WTC11 (cell line): ENCODE measurements at regions not wholly inside any gene's neighbourhood (a gene's known extent, or its start where the extent isn't known, plus 50 kb on each side); places are given as distances from the start of the nearest gene placed in this dataset.

Source experiments
- ATAC-seq: fragments of 200-7000 bp; cut with Tn5 transposase; 2 replicates; pipeline ENCODE4 v1.10.0; 2021; ENCODE audit warnings: mild to moderate bottlenecking, moderate library complexity
- CTCF ChIA-PET: fragments of 300-600 bp; sonication (Branson Sonifier 250); formaldehyde crosslinking; loops from one replicate; lab custom pipeline; 2021; ENCODE audit warnings: antibody characterized with exemption; lab: Charles Lee
- POLR2A ChIA-PET: fragments of 350-600 bp; sonication (Branson Sonifier 250); formaldehyde crosslinking; loops from one replicate; lab custom pipeline; 2021; ENCODE audit warnings: antibody characterized with exemption; lab: Charles Lee
- DNase-seq: peaks from one replicate; pipeline ENCODE4 v3.0.0; 2021; ENCODE audit warnings: low spot score
- H3K27ac Mint-ChIP-seq: 2 replicates; pipeline ENCODE4 v1.8.0; 2021; ENCODE audit warnings: mixed read lengths
- H3K27me3 Mint-ChIP-seq: 2 replicates; pipeline ENCODE4 v1.8.0; 2021; ENCODE audit warnings: low read depth, mild to moderate bottlenecking, moderate library complexity, mixed read lengths
- H3K36me3 Mint-ChIP-seq: 2 replicates; pipeline ENCODE4 v1.8.0; 2021; ENCODE audit warnings: mixed read lengths
- H3K4me1 Mint-ChIP-seq: 2 replicates; pipeline ENCODE4 v1.8.0; 2022; ENCODE audit warnings: mixed read lengths
- H3K4me3 Mint-ChIP-seq: 2 replicates; pipeline ENCODE4 v1.8.0; 2021; ENCODE audit warnings: mild to moderate bottlenecking, moderate library complexity, mixed read lengths
- H3K9me3 Mint-ChIP-seq: 2 replicates; pipeline ENCODE4 v1.8.0; 2021; ENCODE audit warnings: mixed read lengths
- ATF1 ChIP-seq: sonication (generic); formaldehyde crosslinking; IDR thresholded peaks from 2 replicates; pipeline ENCODE4 v1.8.1; 2023; ENCODE audit warnings: mild to moderate bottlenecking, moderate library complexity, missing genetic modification reagents
- CBFB ChIP-seq: sonication (generic); formaldehyde crosslinking; IDR thresholded peaks from 2 replicates; pipeline ENCODE4 v1.8.1; 2022; ENCODE audit warnings: mild to moderate bottlenecking, low read depth, missing genetic modification reagents
- ETV6 ChIP-seq: sonication (generic); formaldehyde crosslinking; IDR thresholded peaks from 2 replicates; pipeline ENCODE4 v1.8.1; 2022; ENCODE audit warnings: mild to moderate bottlenecking, missing genetic modification reagents
- HMGA2 ChIP-seq: fragments of 250-450 bp; sonication (Bioruptor Pico); IDR thresholded peaks from 2 replicates; pipeline ENCODE4 v1.4.0; 2021; ENCODE audit warnings: mild to moderate bottlenecking, moderate library complexity
- IRF1 ChIP-seq: sonication (generic); formaldehyde crosslinking; IDR thresholded peaks from 2 replicates; pipeline ENCODE4 v1.8.0; 2023; ENCODE audit warnings: missing genetic modification reagents
- MXD4 ChIP-seq: fragments of 250-450 bp; sonication (Bioruptor Pico); IDR thresholded peaks from 2 replicates; pipeline ENCODE4 v1.8.0; 2021; ENCODE audit warnings: mild to moderate bottlenecking, moderate library complexity, borderline replicate concordance
- NR2C2 ChIP-seq: sonication (generic); formaldehyde crosslinking; IDR thresholded peaks from 2 replicates; pipeline ENCODE4 v1.8.0; 2022; ENCODE audit warnings: mild to moderate bottlenecking, missing genetic modification reagents
- PREB ChIP-seq: sonication (generic); formaldehyde crosslinking; IDR thresholded peaks from 2 replicates; pipeline ENCODE4 v1.8.1; 2022; ENCODE audit warnings: mild to moderate bottlenecking, missing genetic modification reagents, moderate library complexity, borderline replicate concordance
- PRRX2 ChIP-seq: fragments of 250-450 bp; sonication (Bioruptor Pico); IDR thresholded peaks from 2 replicates; pipeline ENCODE4 v1.8.0; 2021; ENCODE audit warnings: mild to moderate bottlenecking
- RORB ChIP-seq: fragments of 250-450 bp; sonication (Bioruptor Pico); IDR thresholded peaks from 2 replicates; pipeline ENCODE4 v1.9.0; 2021; ENCODE audit warnings: mild to moderate bottlenecking
- SP1 ChIP-seq: sonication (generic); formaldehyde crosslinking; conservative IDR thresholded peaks from 2 replicates; pipeline ENCODE4 v1.8.1; 2022; ENCODE audit warnings: missing genetic modification reagents
- TEAD4 ChIP-seq: sonication (generic); formaldehyde crosslinking; IDR thresholded peaks from 2 replicates; pipeline ENCODE4 v1.8.0; 2022; ENCODE audit warnings: mild to moderate bottlenecking, missing genetic modification reagents
- USF1 ChIP-seq: sonication (generic); formaldehyde crosslinking; IDR thresholded peaks from 2 replicates; pipeline ENCODE4 v1.8.0; 2022; ENCODE audit warnings: mild to moderate bottlenecking, missing genetic modification reagents
- ZNF121 ChIP-seq: sonication (generic); formaldehyde crosslinking; IDR thresholded peaks from 2 replicates; pipeline ENCODE4 v1.8.0; 2023; ENCODE audit warnings: missing genetic modification reagents
- ZNF232 ChIP-seq: sonication (generic); formaldehyde crosslinking; IDR thresholded peaks from 2 replicates; pipeline ENCODE4 v1.8.0; 2022; ENCODE audit warnings: mild to moderate bottlenecking, missing genetic modification reagents
- ZNF263 ChIP-seq: sonication (generic); formaldehyde crosslinking; IDR thresholded peaks from 2 replicates; pipeline ENCODE4 v1.8.1; 2022; ENCODE audit warnings: low read depth, mild to moderate bottlenecking, moderate library complexity, missing genetic modification reagents
- ZNF512 ChIP-seq: sonication (generic); formaldehyde crosslinking; IDR thresholded peaks from 2 replicates; pipeline ENCODE4 v1.8.1; 2022; ENCODE audit warnings: missing genetic modification reagents, borderline replicate concordance
- ZNF671 ChIP-seq: fragments of 250-450 bp; sonication (Bioruptor Pico); IDR thresholded peaks from 2 replicates; pipeline ENCODE4 v1.8.0; 2021; ENCODE audit warnings: mild to moderate bottlenecking
- TF ChIP-seq, protein P1 (sequence below): fragments of 250-450 bp; sonication (Bioruptor Pico); IDR thresholded peaks from 2 replicates; pipeline ENCODE4 v1.8.0; 2021; ENCODE audit warnings: mild to moderate bottlenecking
- TF ChIP-seq, protein P2 (sequence below): fragments of 250-450 bp; sonication (Bioruptor Pico); IDR thresholded peaks from 2 replicates; pipeline ENCODE4 v1.9.0; 2021; ENCODE audit warnings: mild to moderate bottlenecking
- TF ChIP-seq, protein P3 (sequence below): sonication (generic); formaldehyde crosslinking; IDR thresholded peaks from 2 replicates; pipeline ENCODE4 v1.8.1; 2022; ENCODE audit warnings: low read depth, mild to moderate bottlenecking, moderate library complexity, missing genetic modification reagents, borderline replicate concordance
- TF ChIP-seq, protein P4 (sequence below): fragments of 250-450 bp; sonication (Bioruptor Pico); IDR thresholded peaks from 2 replicates; pipeline ENCODE4 v2.1.2; 2022; ENCODE audit warnings: mild to moderate bottlenecking, moderate library complexity
- TF ChIP-seq, protein P5 (sequence below): sonication (generic); formaldehyde crosslinking; IDR thresholded peaks from 2 replicates; pipeline ENCODE4 v1.8.0; 2023; ENCODE audit warnings: missing genetic modification reagents, mild to moderate bottlenecking, borderline replicate concordance

GRCh38 chr1:199931666-199932377, 95.7 kb upstream of the NR5A2 start:
- CTCF ChIA-PET, result no interaction called here
- Mint-ChIP-seq H3K27me3 (no peaks in the 10 kb centered on the region), H3K27ac (no peak overlapping the region), H3K9me3 (no peaks in the 10 kb centered on the region), H3K4me1 (0 out of 2 replicates have a peak, but pooled peaks cover 6% of the 10 kb centered on the region), H3K36me3 (no peaks in the 10 kb centered on the region), H3K4me3 (no peak overlapping the region)
- DNase-seq, result no peak
- no peak for TF ChIP-seq RORB (CRISPR knock-in tag)
- TF ChIP-seq PRRX2 (CRISPR knock-in tag), result no peak
- no peak for TF ChIP-seq USF1 (CRISPR knock-in tag)
- TF ChIP-seq, protein P1, sequence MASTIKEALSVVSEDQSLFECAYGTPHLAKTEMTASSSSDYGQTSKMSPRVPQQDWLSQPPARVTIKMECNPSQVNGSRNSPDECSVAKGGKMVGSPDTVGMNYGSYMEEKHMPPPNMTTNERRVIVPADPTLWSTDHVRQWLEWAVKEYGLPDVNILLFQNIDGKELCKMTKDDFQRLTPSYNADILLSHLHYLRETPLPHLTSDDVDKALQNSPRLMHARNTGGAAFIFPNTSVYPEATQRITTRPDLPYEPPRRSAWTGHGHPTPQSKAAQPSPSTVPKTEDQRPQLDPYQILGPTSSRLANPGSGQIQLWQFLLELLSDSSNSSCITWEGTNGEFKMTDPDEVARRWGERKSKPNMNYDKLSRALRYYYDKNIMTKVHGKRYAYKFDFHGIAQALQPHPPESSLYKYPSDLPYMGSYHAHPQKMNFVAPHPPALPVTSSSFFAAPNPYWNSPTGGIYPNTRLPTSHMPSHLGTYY, result no peak
- no peak for TF ChIP-seq ATF1 (CRISPR knock-in tag)
- TF ChIP-seq, protein P2, sequence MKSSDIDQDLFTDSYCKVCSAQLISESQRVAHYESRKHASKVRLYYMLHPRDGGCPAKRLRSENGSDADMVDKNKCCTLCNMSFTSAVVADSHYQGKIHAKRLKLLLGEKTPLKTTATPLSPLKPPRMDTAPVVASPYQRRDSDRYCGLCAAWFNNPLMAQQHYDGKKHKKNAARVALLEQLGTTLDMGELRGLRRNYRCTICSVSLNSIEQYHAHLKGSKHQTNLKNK (CRISPR knock-in tag), result no peak
- TF ChIP-seq HMGA2, result no peak
- no peak for TF ChIP-seq CBFB (CRISPR knock-in tag)
- no peak for TF ChIP-seq ZNF232 (CRISPR knock-in tag)
- TF ChIP-seq, protein P3, sequence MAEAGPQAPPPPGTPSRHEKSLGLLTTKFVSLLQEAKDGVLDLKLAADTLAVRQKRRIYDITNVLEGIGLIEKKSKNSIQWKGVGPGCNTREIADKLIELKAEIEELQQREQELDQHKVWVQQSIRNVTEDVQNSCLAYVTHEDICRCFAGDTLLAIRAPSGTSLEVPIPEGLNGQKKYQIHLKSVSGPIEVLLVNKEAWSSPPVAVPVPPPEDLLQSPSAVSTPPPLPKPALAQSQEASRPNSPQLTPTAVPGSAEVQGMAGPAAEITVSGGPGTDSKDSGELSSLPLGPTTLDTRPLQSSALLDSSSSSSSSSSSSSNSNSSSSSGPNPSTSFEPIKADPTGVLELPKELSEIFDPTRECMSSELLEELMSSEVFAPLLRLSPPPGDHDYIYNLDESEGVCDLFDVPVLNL (CRISPR knock-in tag), result no peak
- TF ChIP-seq, protein P4, sequence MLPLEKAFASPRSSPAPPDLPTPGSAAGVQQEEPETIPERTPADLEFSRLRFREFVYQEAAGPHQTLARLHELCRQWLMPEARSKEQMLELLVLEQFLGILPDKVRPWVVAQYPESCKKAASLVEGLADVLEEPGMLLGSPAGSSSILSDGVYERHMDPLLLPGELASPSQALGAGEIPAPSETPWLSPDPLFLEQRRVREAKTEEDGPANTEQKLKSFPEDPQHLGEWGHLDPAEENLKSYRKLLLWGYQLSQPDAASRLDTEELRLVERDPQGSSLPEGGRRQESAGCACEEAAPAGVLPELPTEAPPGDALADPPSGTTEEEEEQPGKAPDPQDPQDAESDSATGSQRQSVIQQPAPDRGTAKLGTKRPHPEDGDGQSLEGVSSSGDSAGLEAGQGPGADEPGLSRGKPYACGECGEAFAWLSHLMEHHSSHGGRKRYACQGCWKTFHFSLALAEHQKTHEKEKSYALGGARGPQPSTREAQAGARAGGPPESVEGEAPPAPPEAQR (CRISPR knock-in tag), result no peak
- no peak for TF ChIP-seq ZNF121
- no peak for TF ChIP-seq TEAD4 (CRISPR knock-in tag)
- TF ChIP-seq NR2C2 (CRISPR knock-in tag), result no peak
- TF ChIP-seq ZNF512 (CRISPR knock-in tag), result no peak
- ATAC-seq, result no peak
- POLR2A ChIA-PET, result no interaction called here

DNA sequence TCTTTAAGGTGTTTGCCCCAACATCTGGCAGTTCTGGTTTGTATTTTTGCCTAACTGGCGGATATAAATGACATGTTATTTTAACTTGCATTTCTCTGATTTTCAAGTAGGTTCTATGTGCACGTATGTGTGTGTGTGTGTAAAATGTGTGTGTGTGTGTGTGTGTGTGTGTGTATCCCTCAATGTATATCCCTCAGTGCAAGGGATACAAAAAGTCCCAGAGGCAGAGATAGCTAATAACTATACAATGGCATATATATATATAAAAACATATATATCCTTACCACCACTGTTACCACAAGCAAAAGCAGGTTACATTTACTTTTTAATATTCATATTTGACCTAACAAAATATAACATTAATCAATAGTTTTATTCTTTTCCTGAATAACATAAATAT, 95.0 kb upstream of the NR5A2 start:
- H3K27me3 Mint-ChIP-seq, result no peaks in the 10 kb centered on the region
- ATAC-seq (no peak), DNase-seq (no peak)
- POLR2A ChIA-PET, result no interaction called here
- H3K9me3 Mint-ChIP-seq, result no peaks in the 10 kb centered on the region
- 0 out of 2 replicates have a peak, but pooled peaks cover 6% of the 10 kb centered on the region for H3K4me1 Mint-ChIP-seq
- no peaks in the 10 kb centered on the region for H3K36me3 Mint-ChIP-seq
- H3K4me3 Mint-ChIP-seq, result no peak overlapping the region
- CTCF ChIA-PET, result no interaction called here
- H3K27ac Mint-ChIP-seq, result no peak overlapping the region
- no peak for TF ChIP-seq MXD4 (CRISPR knock-in tag)
- TF ChIP-seq ETV6 (CRISPR knock-in tag), result no peak
- TF ChIP-seq PREB (CRISPR knock-in tag), result no peak
- TF ChIP-seq ZNF671 (CRISPR knock-in tag), result no peak
- TF ChIP-seq SP1, result no peak
- TF ChIP-seq, protein P5, sequence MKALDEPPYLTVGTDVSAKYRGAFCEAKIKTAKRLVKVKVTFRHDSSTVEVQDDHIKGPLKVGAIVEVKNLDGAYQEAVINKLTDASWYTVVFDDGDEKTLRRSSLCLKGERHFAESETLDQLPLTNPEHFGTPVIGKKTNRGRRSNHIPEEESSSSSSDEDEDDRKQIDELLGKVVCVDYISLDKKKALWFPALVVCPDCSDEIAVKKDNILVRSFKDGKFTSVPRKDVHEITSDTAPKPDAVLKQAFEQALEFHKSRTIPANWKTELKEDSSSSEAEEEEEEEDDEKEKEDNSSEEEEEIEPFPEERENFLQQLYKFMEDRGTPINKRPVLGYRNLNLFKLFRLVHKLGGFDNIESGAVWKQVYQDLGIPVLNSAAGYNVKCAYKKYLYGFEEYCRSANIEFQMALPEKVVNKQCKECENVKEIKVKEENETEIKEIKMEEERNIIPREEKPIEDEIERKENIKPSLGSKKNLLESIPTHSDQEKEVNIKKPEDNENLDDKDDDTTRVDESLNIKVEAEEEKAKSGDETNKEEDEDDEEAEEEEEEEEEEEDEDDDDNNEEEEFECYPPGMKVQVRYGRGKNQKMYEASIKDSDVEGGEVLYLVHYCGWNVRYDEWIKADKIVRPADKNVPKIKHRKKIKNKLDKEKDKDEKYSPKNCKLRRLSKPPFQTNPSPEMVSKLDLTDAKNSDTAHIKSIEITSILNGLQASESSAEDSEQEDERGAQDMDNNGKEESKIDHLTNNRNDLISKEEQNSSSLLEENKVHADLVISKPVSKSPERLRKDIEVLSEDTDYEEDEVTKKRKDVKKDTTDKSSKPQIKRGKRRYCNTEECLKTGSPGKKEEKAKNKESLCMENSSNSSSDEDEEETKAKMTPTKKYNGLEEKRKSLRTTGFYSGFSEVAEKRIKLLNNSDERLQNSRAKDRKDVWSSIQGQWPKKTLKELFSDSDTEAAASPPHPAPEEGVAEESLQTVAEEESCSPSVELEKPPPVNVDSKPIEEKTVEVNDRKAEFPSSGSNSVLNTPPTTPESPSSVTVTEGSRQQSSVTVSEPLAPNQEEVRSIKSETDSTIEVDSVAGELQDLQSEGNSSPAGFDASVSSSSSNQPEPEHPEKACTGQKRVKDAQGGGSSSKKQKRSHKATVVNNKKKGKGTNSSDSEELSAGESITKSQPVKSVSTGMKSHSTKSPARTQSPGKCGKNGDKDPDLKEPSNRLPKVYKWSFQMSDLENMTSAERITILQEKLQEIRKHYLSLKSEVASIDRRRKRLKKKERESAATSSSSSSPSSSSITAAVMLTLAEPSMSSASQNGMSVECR (CRISPR knock-in tag), result no peak
- no peak for TF ChIP-seq ZNF263
- TF ChIP-seq IRF1 (CRISPR knock-in tag), result no peak
- no peak for TF ChIP-seq TEAD4 (CRISPR knock-in tag)
